Neural progenitor cell (in vitro differentiated cells): ENCODE measurements at regions not wholly inside any gene's neighbourhood (a gene's known extent, or its start where the extent isn't known, plus 50 kb on each side); places are given as distances from the start of the nearest gene placed in this dataset.

Experiments
- CTCF ChIP-seq: fragments of 200-600 bp; sonication (generic); IDR thresholded peaks from 2 replicates; pipeline ENCODE4 v1.5.1; 2017; ENCODE audit warnings: antibody characterized with exemption, mild to moderate bottlenecking
- EZH2 ChIP-seq: fragments of 200-600 bp; sonication (generic); IDR thresholded peaks from 2 replicates; pipeline ENCODE4 v1.6.1; 2017; ENCODE audit warnings: antibody characterized with exemption, mild to moderate bottlenecking, moderate library complexity

GRCh38 chr10:69716711-69717560 lies 84.8 kb upstream of the COL13A1 start:
- TF ChIP-seq CTCF: peak; percentile 92
- TF ChIP-seq EZH2: no peak
